ENCODE measurements at regions not wholly inside any gene's neighbourhood (a gene's known extent, or its start where the extent isn't known, plus 50 kb on each side); places are given as distances from the start of the nearest gene placed in this dataset.

- no peak overlapping the region for H3K27ac ChIP-seq (ENCODE audit: low read length)
- no peaks in the 10 kb centered on the region for H3K27me3 ChIP-seq (replicated peaks in 1 of 2; ENCODE audit: control insufficient read depth in 2 of 2, extremely low read depth in 1 of 2, insufficient read depth in 2 of 2, low read length in 1 of 2)
- H3K36me3 Mint-ChIP-seq = no peaks in the 10 kb centered on the region
- no peaks in the 10 kb centered on the region for H3K9me3 Mint-ChIP-seq
- H3K27me3 Mint-ChIP-seq = peaks cover 12 to 17% of the 10 kb centered on the region in 2 donors
- 76% methylated on average over 6 of the region's 10 CpGs for WGBS (ENCODE audit: insufficient coverage)
- CTCF ChIA-PET = no interaction called here
- H3K9me3 ChIP-seq = no peaks in the 10 kb centered on the region
- POLR2A ChIA-PET = no interaction called here
- H3K4me1 Mint-ChIP-seq = peaks cover 0 to 3% (median 0%) of the 10 kb centered on the region in 3 donors
- DNase-seq (no peak), ATAC-seq (replicated peaks in 1 of 4) (no peak)
- no peak overlapping the region for H3K4me3 Mint-ChIP-seq
- no peak overlapping the region for H3K4me3 ChIP-seq (ENCODE audit: control insufficient read depth in 1 of 2, extremely low read depth in 1 of 2, low read length in 1 of 2)
- no peaks in the 10 kb centered on the region for H3K36me3 ChIP-seq (ENCODE audit: control insufficient read depth in 2 of 2, extremely low read depth in 1 of 2, insufficient read depth in 1 of 2, low read length in 1 of 2)
- no peak overlapping the region for H3K27ac Mint-ChIP-seq
- no peaks in the 10 kb centered on the region for H3K4me1 ChIP-seq (ENCODE audit: control insufficient read depth in 1 of 2, extremely low read depth in 1 of 2, insufficient read depth in 2 of 2, low read length in 2 of 2)
Measured at GRCh38 chr7:25662841-25663800, 434.8 kb upstream of the NPVF start.

- H3K36me3 Mint-ChIP-seq = no peaks in the 10 kb centered on the region
- WGBS (ENCODE audit: insufficient coverage) = 82% methylated on average over 4 of the region's 4 CpGs
- Histone ChIP-seq H3K27me3 (replicated peaks in 1 of 2; ENCODE audit: control insufficient read depth in 2 of 2, extremely low read depth in 1 of 2, insufficient read depth in 2 of 2, low read length in 1 of 2) (no peaks in the 10 kb centered on the region), H3K36me3 (ENCODE audit: control insufficient read depth in 2 of 2, extremely low read depth in 1 of 2, insufficient read depth in 1 of 2, low read length in 1 of 2) (no peaks in the 10 kb centered on the region), H3K27ac (ENCODE audit: low read length) (no peak overlapping the region), H3K9me3 (no peaks in the 10 kb centered on the region), H3K4me3 (ENCODE audit: control insufficient read depth in 1 of 2, extremely low read depth in 1 of 2, low read length in 1 of 2) (no peak overlapping the region), H3K4me1 (ENCODE audit: control insufficient read depth in 1 of 2, extremely low read depth in 1 of 2, insufficient read depth in 2 of 2, low read length in 2 of 2) (no peaks in the 10 kb centered on the region)
- no peak overlapping the region for H3K4me3 Mint-ChIP-seq
- no peak overlapping the region for H3K27ac Mint-ChIP-seq
- ChIA-PET POLR2A (no interaction called here), CTCF (no interaction called here)
- H3K4me1 Mint-ChIP-seq = no peaks in the 10 kb centered on the region
- H3K9me3 Mint-ChIP-seq = no peaks in the 10 kb centered on the region
- ATAC-seq (replicated peaks in 1 of 4) (no peak), DNase-seq (no peak)
- peaks cover 15 to 19% of the 10 kb centered on the region in 2 donors for H3K27me3 Mint-ChIP-seq
Measured at GRCh38 chr7:25663877-25664276, 435.6 kb upstream of the NPVF start.

GRCh38 chr7:25664593-25664992 is 436.3 kb upstream of the NPVF start:
- 67% methylated on average over 1 of the region's 2 CpGs for WGBS (ENCODE audit: insufficient coverage)
- CTCF ChIA-PET = no interaction called here
- no peak overlapping the region for H3K27ac Mint-ChIP-seq
- Histone ChIP-seq H3K4me1 (ENCODE audit: control insufficient read depth in 1 of 2, extremely low read depth in 1 of 2, insufficient read depth in 2 of 2, low read length in 2 of 2) (no peaks in the 10 kb centered on the region), H3K36me3 (ENCODE audit: control insufficient read depth in 2 of 2, extremely low read depth in 1 of 2, insufficient read depth in 1 of 2, low read length in 1 of 2) (no peaks in the 10 kb centered on the region), H3K9me3 (no peaks in the 10 kb centered on the region), H3K4me3 (ENCODE audit: control insufficient read depth in 1 of 2, extremely low read depth in 1 of 2, low read length in 1 of 2) (no peak overlapping the region), H3K27me3 (replicated peaks in 1 of 2; ENCODE audit: control insufficient read depth in 2 of 2, extremely low read depth in 1 of 2, insufficient read depth in 2 of 2, low read length in 1 of 2) (no peaks in the 10 kb centered on the region), H3K27ac (ENCODE audit: low read length) (no peak overlapping the region)
- no peaks in the 10 kb centered on the region for H3K9me3 Mint-ChIP-seq
- POLR2A ChIA-PET = no interaction called here
- DNase-seq = no peak
- no peak overlapping the region for H3K4me3 Mint-ChIP-seq
- no peak for ATAC-seq (replicated peaks in 1 of 4)
- no peaks in the 10 kb centered on the region for H3K4me1 Mint-ChIP-seq
- peaks cover 15 to 22% of the 10 kb centered on the region in 2 donors for H3K27me3 Mint-ChIP-seq
- no peaks in the 10 kb centered on the region for H3K36me3 Mint-ChIP-seq

GRCh38 chr7:25665374-25665773 is 437.1 kb upstream of the NPVF start:
- 64% methylated on average over 4 of the region's 4 CpGs for WGBS (ENCODE audit: insufficient coverage)
- Histone ChIP-seq H3K36me3 (ENCODE audit: control insufficient read depth in 2 of 2, extremely low read depth in 1 of 2, insufficient read depth in 1 of 2, low read length in 1 of 2) (no peaks in the 10 kb centered on the region), H3K4me3 (ENCODE audit: control insufficient read depth in 1 of 2, extremely low read depth in 1 of 2, low read length in 1 of 2) (no peak overlapping the region), H3K9me3 (no peaks in the 10 kb centered on the region), H3K27ac (ENCODE audit: low read length) (no peak overlapping the region), H3K4me1 (ENCODE audit: control insufficient read depth in 1 of 2, extremely low read depth in 1 of 2, insufficient read depth in 2 of 2, low read length in 2 of 2) (no peaks in the 10 kb centered on the region), H3K27me3 (replicated peaks in 1 of 2; ENCODE audit: control insufficient read depth in 2 of 2, extremely low read depth in 1 of 2, insufficient read depth in 2 of 2, low read length in 1 of 2) (no peaks in the 10 kb centered on the region)
- Mint-ChIP-seq H3K4me1 (no peaks in the 10 kb centered on the region), H3K27me3 (peaks cover 15 to 22% of the 10 kb centered on the region in 2 donors), H3K27ac (peak overlapping the region in 1 of 2 donors; percentile 8), H3K9me3 (no peaks in the 10 kb centered on the region), H3K36me3 (no peaks in the 10 kb centered on the region), H3K4me3 (no peak overlapping the region)
- ChIA-PET POLR2A (no interaction called here), CTCF (no interaction called here)
- DNase-seq (no peak), ATAC-seq (replicated peaks in 1 of 4) (no peak)

- no peak for DNase-seq
- CTCF ChIA-PET = no interaction called here
- H3K27ac Mint-ChIP-seq = no peak overlapping the region
- no peaks in the 10 kb centered on the region for H3K9me3 Mint-ChIP-seq
- no peaks in the 10 kb centered on the region for H3K4me1 Mint-ChIP-seq
- Histone ChIP-seq H3K36me3 (ENCODE audit: control insufficient read depth in 2 of 2, extremely low read depth in 1 of 2, insufficient read depth in 1 of 2, low read length in 1 of 2) (no peaks in the 10 kb centered on the region), H3K4me1 (ENCODE audit: control insufficient read depth in 1 of 2, extremely low read depth in 1 of 2, insufficient read depth in 2 of 2, low read length in 2 of 2) (no peaks in the 10 kb centered on the region), H3K27me3 (replicated peaks in 1 of 2; ENCODE audit: control insufficient read depth in 2 of 2, extremely low read depth in 1 of 2, insufficient read depth in 2 of 2, low read length in 1 of 2) (no peaks in the 10 kb centered on the region), H3K9me3 (no peaks in the 10 kb centered on the region), H3K27ac (ENCODE audit: low read length) (no peak overlapping the region), H3K4me3 (ENCODE audit: control insufficient read depth in 1 of 2, extremely low read depth in 1 of 2, low read length in 1 of 2) (no peak overlapping the region)
- WGBS (ENCODE audit: insufficient coverage) = 80% methylated on average over 2 of the region's 3 CpGs
- no peaks in the 10 kb centered on the region for H3K36me3 Mint-ChIP-seq
- no peak overlapping the region for H3K4me3 Mint-ChIP-seq
- peaks cover 15 to 24% of the 10 kb centered on the region in 2 donors for H3K27me3 Mint-ChIP-seq
- POLR2A ChIA-PET = no interaction called here
- no peak for ATAC-seq (replicated peaks in 1 of 4)
Measured at GRCh38 chr7:25665903-25666670, 437.8 kb upstream of the NPVF start.

- no CpG with 5 or more reads among the region's 2 CpGs for WGBS (ENCODE audit: insufficient coverage)
Measured at GRCh38 chr7:25666671-25667060, 438.4 kb upstream of the NPVF start.

More at GRCh38 chr7:25666671-25667060, 438.4 kb upstream of the NPVF start:
- no peaks in the 10 kb centered on the region for H3K36me3 ChIP-seq (ENCODE audit: control insufficient read depth in 2 of 2, extremely low read depth in 1 of 2, insufficient read depth in 1 of 2, low read length in 1 of 2)
- H3K27ac ChIP-seq (ENCODE audit: low read length) = no peak overlapping the region
- ATAC-seq (replicated peaks in 1 of 4) = no peak
- no peak overlapping the region for H3K4me3 ChIP-seq (ENCODE audit: control insufficient read depth in 1 of 2, extremely low read depth in 1 of 2, low read length in 1 of 2)
- H3K4me1 Mint-ChIP-seq = no peaks in the 10 kb centered on the region
- CTCF ChIA-PET = no interaction called here
- POLR2A ChIA-PET = no interaction called here
- H3K36me3 Mint-ChIP-seq = no peaks in the 10 kb centered on the region
- H3K4me1 ChIP-seq (ENCODE audit: control insufficient read depth in 1 of 2, extremely low read depth in 1 of 2, insufficient read depth in 2 of 2, low read length in 2 of 2) = no peaks in the 10 kb centered on the region
- H3K27me3 Mint-ChIP-seq = peaks cover 15 to 29% of the 10 kb centered on the region in 2 donors
- DNase-seq = no peak
- no peak overlapping the region for H3K4me3 Mint-ChIP-seq
- no peaks in the 10 kb centered on the region for H3K27me3 ChIP-seq (replicated peaks in 1 of 2; ENCODE audit: control insufficient read depth in 2 of 2, extremely low read depth in 1 of 2, insufficient read depth in 2 of 2, low read length in 1 of 2)
- H3K27ac Mint-ChIP-seq = no peak overlapping the region
- no peaks in the 10 kb centered on the region for H3K9me3 ChIP-seq
- H3K9me3 Mint-ChIP-seq = no peaks in the 10 kb centered on the region
